ENCODE measurements at regions not wholly inside any gene's neighbourhood (a gene's known extent, or its start where the extent isn't known, plus 50 kb on each side); places are given as distances from the start of the nearest gene placed in this dataset.
A peak's percentile ranks its signal among the peaks of the same experiment; 100 is the strongest.

DNA sequence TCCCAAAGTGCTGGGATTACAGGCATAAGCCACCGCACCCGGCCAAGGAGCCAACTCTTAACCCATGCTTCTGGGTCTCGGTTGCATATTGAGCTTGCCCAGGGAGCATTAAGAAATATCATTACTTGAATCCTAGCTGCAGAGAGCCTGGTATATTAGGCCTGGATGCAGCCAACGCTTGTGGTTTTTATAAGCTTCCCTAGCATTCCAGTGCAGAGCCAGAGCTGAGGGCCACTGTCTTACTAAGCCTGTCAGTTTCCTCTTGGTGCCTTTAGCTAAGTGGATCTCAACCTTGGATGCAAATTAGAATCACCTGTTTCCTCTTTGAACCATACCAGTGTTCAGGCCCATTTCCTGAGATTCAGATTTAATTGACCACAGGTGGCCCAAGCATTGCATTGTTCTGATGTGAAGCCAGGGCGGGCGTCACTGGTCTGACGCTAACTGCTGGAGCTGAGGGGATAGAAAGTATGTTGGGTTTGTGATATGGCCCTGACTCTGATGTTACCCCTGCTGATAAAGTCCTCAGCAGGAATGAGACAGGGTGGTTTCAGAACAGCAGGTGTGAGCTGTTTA, 76.3 kb downstream of the BTBD3 start:
- Histone ChIP-seq H3K27ac (ENCODE audit: low read depth, low read length) (no peak overlapping the region), H3K9me3 (ENCODE audit: insufficient read depth in 2 of 2, low read depth in 1 of 2, low read length in 1 of 2) (no peaks in the 10 kb centered on the region), H3K9ac (replicated peaks in 1 of 4; ENCODE audit: extremely low read depth in 1 of 4, low read depth in 3 of 4, low read length in 3 of 4) (no peak overlapping the region), H3K36me3 (ENCODE audit: control insufficient read depth in 2 of 4, insufficient read depth in 4 of 4, low read length in 3 of 4) (no peaks in the 10 kb centered on the region), H2BK12ac (ENCODE audit: low read depth, low read length) (no peak overlapping the region), H3K79me1 (ENCODE audit: low read depth, low read length) (no peaks in the 10 kb centered on the region), H4K5ac (ENCODE audit: insufficient read length, low read depth, low read length) (no peak overlapping the region), H3K14ac (ENCODE audit: insufficient read length) (no peak overlapping the region), H3K4me1 (replicated peaks in 1 of 4; ENCODE audit: control insufficient read depth in 3 of 4, insufficient read depth in 4 of 4, low read length in 3 of 4) (no peaks in the 10 kb centered on the region), H2AFZ (ENCODE audit: low read length) (0 out of 2 replicates have a peak overlapping the region, but pooled peaks have one; percentile 31), H3K23ac (ENCODE audit: insufficient read length) (no peak overlapping the region), H2BK20ac (ENCODE audit: low read length) (no peak overlapping the region), H2AK5ac (ENCODE audit: low read depth, low read length) (no peak overlapping the region), H4K91ac (replicated peaks; ENCODE audit: insufficient read length, low read length) (no peak overlapping the region), H3K4ac (replicated peaks; ENCODE audit: insufficient read length, low read depth, low read length) (no peak overlapping the region), H4K20me1 (replicated peaks in 1 of 2; ENCODE audit: control insufficient read depth in 1 of 2, insufficient read depth in 2 of 2, low read length in 2 of 2) (no peaks in the 10 kb centered on the region), H3K79me2 (ENCODE audit: control insufficient read depth in 1 of 2, insufficient read depth in 2 of 2, low read length in 2 of 2) (no peaks in the 10 kb centered on the region), H2BK5ac (ENCODE audit: low read depth, low read length) (no peak overlapping the region), H3K18ac (ENCODE audit: extremely low read depth, low read length) (no peak overlapping the region), H2BK120ac (replicated peaks; ENCODE audit: low read depth, low read length) (no peak overlapping the region), H3K56ac (replicated peaks; ENCODE audit: insufficient read length, low read depth, low read length) (no peak overlapping the region), H4K8ac (ENCODE audit: extremely low read depth, insufficient read depth, low read length) (no peak overlapping the region), H2BK15ac (ENCODE audit: low read length) (no peak overlapping the region), H3K4me3 (ENCODE audit: extremely low read depth in 1 of 4, insufficient read depth in 2 of 4, low read depth in 3 of 4, low read length in 4 of 4) (no peak overlapping the region), H3K27me3 (replicated peaks in 1 of 4; ENCODE audit: control insufficient read depth in 3 of 4, extremely low read depth in 1 of 4, insufficient read depth in 3 of 4, low read length in 3 of 4) (no peaks in the 10 kb centered on the region), H3K4me2 (ENCODE audit: insufficient read depth in 1 of 2, low read depth in 2 of 2, low read length in 2 of 2) (no peak overlapping the region), H3K23me2 (ENCODE audit: low read depth, low read length) (no peaks in the 10 kb centered on the region)
- WGBS, 2 experiments (ENCODE audit: extremely low coverage in 1 of 2, insufficient coverage in 1 of 2, insufficient read length in 1 of 2, insufficient replicate concordance in 2 of 2, low coverage in 1 of 2, low lambda C conversion rate in 2 of 2, missing lambda C conversion rate in 1 of 2): 83% methylated on average over 6 of the region's 7 CpGs; no CpG with 5 or more reads in 1 of the 2 experiments
- no peak for DNase-seq (ENCODE audit: low read depth in 1 of 2, low spot score in 2 of 2)
- ChIA-PET POLR2A (ENCODE audit: partially characterized antibody) (no interaction called here), CTCF (ENCODE audit: partially characterized antibody) (interaction anchor here (0.7 to 1.5 kb wide), 3 partner anchors 17 to 265 kb away, joined by 3 to 6 read pairs (median 4); no protein-coding TSS in a partner anchor)
- no peak for TF ChIP-seq POLR2AphosphoS5 (IDR thresholded peaks at IDR 0.05; ENCODE audit: low read depth, low read length)
- TF ChIP-seq RAD21 (IDR thresholded peaks at IDR 0.05 in 1 of 2, conservative IDR thresholded peaks at IDR 0.05 in 1 of 2; ENCODE audit: low read depth in 2 of 2, low read length in 2 of 2): no peak
- no peak for TF ChIP-seq TEAD4 (IDR thresholded peaks at IDR 0.05; ENCODE audit: low read depth, low read length)
- no peak for TF ChIP-seq GTF2F1 (IDR thresholded peaks at IDR 0.05; ENCODE audit: borderline replicate concordance, low read depth, low read length)
- TF ChIP-seq CBX5 (IDR thresholded peaks at IDR 0.05; ENCODE audit: low read depth, low read length): no peak
- TF ChIP-seq NANOG (IDR thresholded peaks at IDR 0.05; ENCODE audit: insufficient read depth, low read depth, low read length, poor library complexity, severe bottlenecking): no peak
- no peak for TF ChIP-seq RNF2 (IDR thresholded peaks at IDR 0.05; ENCODE audit: borderline replicate concordance, low read depth, low read length, missing control alignments, poor library complexity, severe bottlenecking)
- TF ChIP-seq SIN3A (conservative IDR thresholded peaks at IDR 0.05 in 1 of 2, IDR thresholded peaks at IDR 0.05 in 1 of 2; ENCODE audit: low read depth in 1 of 2, low read length in 2 of 2): no peak
- TF ChIP-seq CTBP2 (IDR thresholded peaks at IDR 0.05; ENCODE audit: borderline replicate concordance, insufficient read depth, insufficient read length, low read length): no peak
- no peak for FAIRE-seq

All from H1 (cell line).